ENCODE measurements at regions not wholly inside any gene's neighbourhood (a gene's known extent, or its start where the extent isn't known, plus 50 kb on each side); places are given as distances from the start of the nearest gene placed in this dataset.

GRCh38 chr13:39959497-39960144 lies 304.2 kb downstream of the COG6 start (continued):
- TF ChIP-seq E2F1 (CRISPR knock-in tag; IDR thresholded peaks at IDR 0.05) (no peak), NR2C2 (CRISPR knock-in tag; IDR thresholded peaks at IDR 0.05) (no peak)

- Mint-ChIP-seq H3K9me3 (peaks cover 6% of the 10 kb centered on the region), H3K36me3 (no peaks in the 10 kb centered on the region), H3K27me3 (ENCODE audit: low read depth) (no peaks in the 10 kb centered on the region), H3K27ac (no peak overlapping the region), H3K4me3 (no peak overlapping the region), H3K4me1 (peaks cover 6% of the 10 kb centered on the region; the same call in 1 of the 2 replicates)
- DNase-seq (ENCODE audit: low spot score) = no peak
- POLR2A ChIA-PET = no interaction called here
- no peak for TF ChIP-seq EMX1 (CRISPR knock-in tag; IDR thresholded peaks at IDR 0.05)
- no peak for TF ChIP-seq NR1H2 (CRISPR knock-in tag; IDR thresholded peaks at IDR 0.05)
- no peak for TF ChIP-seq ARID4B (CRISPR knock-in tag; IDR thresholded peaks at IDR 0.05; ENCODE audit: borderline replicate concordance)
- no peak for TF ChIP-seq TCF7 (CRISPR knock-in tag; IDR thresholded peaks at IDR 0.05; ENCODE audit: low read depth)
- no peak for TF ChIP-seq TEAD1 (CRISPR knock-in tag; IDR thresholded peaks at IDR 0.05)
- TF ChIP-seq ZNF423 (CRISPR knock-in tag; IDR thresholded peaks at IDR 0.05) = no peak
- TF ChIP-seq SMAD4 (CRISPR knock-in tag; IDR thresholded peaks at IDR 0.05) = no peak
- no peak for TF ChIP-seq ZNF425 (CRISPR knock-in tag; conservative IDR thresholded peaks at IDR 0.05)
- no peak for TF ChIP-seq USF1 (CRISPR knock-in tag; IDR thresholded peaks at IDR 0.05)
- no peak for TF ChIP-seq JUN (CRISPR knock-in tag; IDR thresholded peaks at IDR 0.05)
- TF ChIP-seq AFF4 (CRISPR knock-in tag; IDR thresholded peaks at IDR 0.05; ENCODE audit: borderline replicate concordance) = no peak
- TF ChIP-seq SP1 (CRISPR knock-in tag; conservative IDR thresholded peaks at IDR 0.05) = no peak
- ATAC-seq = no peak
- CTCF ChIA-PET = interaction anchor here (4.7 kb wide), 1 partner anchor 18 kb away, joined by 23 read pairs; no protein-coding TSS in a partner anchor
These were observed 304.7 kb downstream of the COG6 start for GRCh38 chr13:39960191-39960590.
